ENCODE measurements at regions not wholly inside any gene's neighbourhood (a gene's known extent, or its start where the extent isn't known, plus 50 kb on each side); places are given as distances from the start of the nearest gene placed in this dataset.

GRCh38 chr13:23987331-23987894, 90.1 kb upstream of the C1QTNF9B start:
- Histone ChIP-seq H3K4me3 (no peak overlapping the region), H3K9me3 (no peaks in the 10 kb centered on the region), H3K27ac (no peak overlapping the region), H3K27me3 (no peaks in the 10 kb centered on the region), H3K4me1 (ENCODE audit: insufficient read depth) (no peaks in the 10 kb centered on the region), H3K36me3 (no peaks in the 10 kb centered on the region)
- DNase-seq: no peak
- TF ChIP-seq EP300 (IDR thresholded peaks at IDR 0.05) (no peak), POLR2A (IDR thresholded peaks at IDR 0.05) (no peak), CTCF (IDR thresholded peaks at IDR 0.05) (no peak)
- intact Hi-C loops (cut with DNase I): no loop called here
- WGBS, 3 donors: 32 to 43% (median 42%) methylated on average over 4 of the region's 4 CpGs

- no peaks in the 10 kb centered on the region for H3K4me1 ChIP-seq (ENCODE audit: insufficient read depth)
- WGBS, 3 donors: 64 to 68% (median 64%) methylated on average over 4 of the region's 4 CpGs
- TF ChIP-seq POLR2A (IDR thresholded peaks at IDR 0.05) (no peak), CTCF (IDR thresholded peaks at IDR 0.05) (no peak)
- H3K4me3 ChIP-seq: no peak overlapping the region
- intact Hi-C loops (cut with DNase I): no loop called here
- H3K9me3 ChIP-seq: no peaks in the 10 kb centered on the region
- no peaks in the 10 kb centered on the region for H3K27me3 ChIP-seq
- H3K36me3 ChIP-seq: no peaks in the 10 kb centered on the region
- H3K27ac ChIP-seq: no peak overlapping the region
- DNase-seq: no peak
These were observed 91.3 kb upstream of the C1QTNF9B start for GRCh38 chr13:23988546-23989122.

GRCh38 chr13:23990455-23990854, 93.2 kb upstream of the C1QTNF9B start:
- intact Hi-C loops (cut with DNase I): no loop called here
- Histone ChIP-seq H3K36me3 (no peaks in the 10 kb centered on the region), H3K9me3 (no peaks in the 10 kb centered on the region), H3K27ac (no peak overlapping the region), H3K4me1 (ENCODE audit: insufficient read depth) (no peaks in the 10 kb centered on the region), H3K4me3 (no peak overlapping the region), H3K27me3 (no peaks in the 10 kb centered on the region)
- TF ChIP-seq EP300 (IDR thresholded peaks at IDR 0.05) (no peak), POLR2A (IDR thresholded peaks at IDR 0.05) (no peak), CTCF (IDR thresholded peaks at IDR 0.05) (no peak)
- 48 to 92% (median 83%) methylated on average over 2 of the region's 2 CpGs for WGBS, 3 donors
- DNase-seq: no peak

GRCh38 chr13:23991119-23991518, 93.8 kb upstream of the C1QTNF9B start:
- Histone ChIP-seq H3K27me3 (no peaks in the 10 kb centered on the region), H3K4me1 (ENCODE audit: insufficient read depth) (no peaks in the 10 kb centered on the region), H3K36me3 (no peaks in the 10 kb centered on the region), H3K9me3 (no peaks in the 10 kb centered on the region), H3K27ac (no peak overlapping the region), H3K4me3 (no peak overlapping the region)
- no peak for DNase-seq
- TF ChIP-seq EP300 (IDR thresholded peaks at IDR 0.05): no peak
- no peak for TF ChIP-seq CTCF (IDR thresholded peaks at IDR 0.05)
- intact Hi-C loops (cut with DNase I): no loop called here
- WGBS, 3 donors: 45 to 52% (median 46%) methylated on average over 3 of the region's 3 CpGs

All from ovary (tissue), 7 donors.